AG20443 (cell line): ENCODE measurements at regions not wholly inside any gene's neighbourhood (a gene's known extent, or its start where the extent isn't known, plus 50 kb on each side); places are given as distances from the start of the nearest gene placed in this dataset.
"Not testable (repeated sequence)": the region's sequence is repeated elsewhere in the genome, so short reads cannot be mapped to it uniquely, and the experiment has no call there.

Experiments
- DNase-seq: peaks from one replicate; pipeline ENCODE4 v3.0.0; 2012; ENCODE audit warnings: low spot score, mixed read lengths

DNA sequence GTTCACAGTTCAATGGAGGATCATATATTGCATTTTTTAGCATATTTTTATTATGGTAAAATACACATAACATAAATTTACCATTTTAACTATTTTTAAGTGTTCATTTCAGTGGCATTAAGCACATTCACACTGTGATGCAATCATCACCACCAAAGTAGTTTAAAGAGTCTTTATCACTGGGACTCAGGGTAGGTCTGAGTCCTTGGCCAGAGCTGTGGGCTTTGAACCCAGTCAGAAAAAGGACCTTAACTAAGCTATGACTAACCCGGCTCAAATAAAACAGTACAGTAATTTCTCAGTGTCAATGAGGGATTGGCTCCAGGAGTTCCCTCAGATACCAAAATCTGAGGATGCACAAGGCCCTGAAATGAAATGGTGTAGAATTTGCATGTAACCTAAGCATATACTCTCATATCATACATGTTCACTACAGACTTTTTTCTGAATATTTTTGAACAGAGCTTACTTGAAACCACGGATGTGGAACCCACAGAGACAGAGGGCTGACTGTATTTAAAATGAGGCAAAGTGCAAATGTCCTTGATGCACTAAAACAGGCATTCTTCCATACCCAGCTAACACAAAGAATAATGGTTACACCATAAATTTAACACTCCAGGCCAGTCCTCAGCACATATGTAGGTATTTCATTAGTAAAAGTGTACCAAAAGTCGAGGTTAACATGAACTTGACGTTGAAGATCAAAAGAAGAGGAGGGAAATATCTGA lies 246.2 kb downstream of the LNPK start:
- no peak for DNase-seq

DNA sequence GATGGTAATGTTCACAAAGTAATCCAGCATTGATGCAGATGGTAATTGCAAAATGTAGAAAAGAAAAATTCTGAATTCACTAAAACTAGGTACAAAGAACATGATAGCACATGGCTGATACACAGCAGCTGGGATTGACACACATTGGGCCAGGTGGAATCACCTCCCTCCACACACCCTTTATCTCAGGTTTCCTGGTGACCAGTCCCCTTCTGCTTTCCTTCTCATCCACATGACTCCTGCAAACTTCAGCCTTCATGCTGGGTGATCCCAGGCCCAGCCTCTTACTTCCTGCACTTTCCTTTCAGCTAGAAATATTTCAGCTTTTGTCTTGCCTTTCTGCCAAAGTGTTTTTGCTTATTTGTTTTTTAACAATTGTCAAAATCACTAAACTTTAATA lies 246.9 kb downstream of the LNPK start:
- no peak for DNase-seq

DNA sequence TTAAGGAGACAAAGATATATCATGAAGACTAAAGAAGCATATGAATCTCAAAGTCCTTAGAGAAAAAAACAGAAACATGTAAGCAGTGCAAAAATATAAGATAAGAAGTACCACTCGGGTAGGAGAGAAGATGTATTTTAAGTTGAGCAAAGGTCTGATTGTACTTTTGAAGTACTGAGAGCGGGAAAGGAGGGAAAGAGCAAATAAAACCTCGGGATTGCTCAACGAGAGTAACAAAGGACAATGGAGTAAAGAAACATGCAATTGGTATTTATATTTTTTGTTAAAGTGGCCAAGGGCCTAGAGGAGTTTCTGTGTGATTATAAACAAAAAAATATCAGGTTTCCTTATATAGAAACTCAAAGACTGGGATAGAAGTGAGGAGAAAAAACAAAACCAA lies 251.9 kb downstream of the LNPK start:
- no peak for DNase-seq

DNA sequence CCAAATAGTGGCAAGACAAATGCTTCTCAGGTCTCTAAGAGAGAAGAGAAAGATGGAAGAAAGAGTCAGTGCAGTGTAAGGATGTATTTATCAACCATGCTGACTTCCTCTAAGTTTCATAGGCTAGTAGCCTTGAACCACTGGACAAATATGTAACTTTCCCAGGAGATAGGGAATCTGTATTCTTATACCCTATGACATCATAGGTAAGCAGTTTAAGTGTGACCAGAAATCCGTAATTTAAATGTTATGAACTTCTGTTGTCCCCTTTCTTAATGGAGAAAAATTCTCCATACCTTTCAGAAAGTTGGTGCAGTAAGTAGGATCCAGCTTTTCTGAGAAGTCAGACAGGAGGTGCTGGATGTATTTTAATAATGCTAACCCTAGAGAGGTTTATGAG lies 256.2 kb downstream of the LNPK start:
- DNase-seq, result no peak

DNA sequence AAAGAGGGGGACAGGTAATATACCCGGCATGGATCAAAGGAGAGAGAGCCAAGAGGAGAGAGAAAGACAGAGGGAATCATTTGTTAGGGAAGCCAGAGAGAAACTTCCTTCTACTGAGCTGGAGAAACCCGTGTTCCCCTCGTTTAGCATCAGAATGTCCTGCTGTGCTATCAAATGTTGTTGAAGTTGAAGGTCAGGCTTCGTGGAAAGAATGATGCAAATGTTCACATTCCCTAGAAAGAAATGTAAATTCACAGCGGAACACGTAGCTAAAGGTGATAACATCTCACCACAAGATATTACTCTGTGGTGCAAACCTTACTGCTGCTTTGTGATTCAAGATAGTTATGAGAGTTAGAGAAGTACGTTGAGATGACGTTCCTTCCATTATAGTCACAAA lies 258.1 kb downstream of the LNPK start:
- no peak for DNase-seq

DNA sequence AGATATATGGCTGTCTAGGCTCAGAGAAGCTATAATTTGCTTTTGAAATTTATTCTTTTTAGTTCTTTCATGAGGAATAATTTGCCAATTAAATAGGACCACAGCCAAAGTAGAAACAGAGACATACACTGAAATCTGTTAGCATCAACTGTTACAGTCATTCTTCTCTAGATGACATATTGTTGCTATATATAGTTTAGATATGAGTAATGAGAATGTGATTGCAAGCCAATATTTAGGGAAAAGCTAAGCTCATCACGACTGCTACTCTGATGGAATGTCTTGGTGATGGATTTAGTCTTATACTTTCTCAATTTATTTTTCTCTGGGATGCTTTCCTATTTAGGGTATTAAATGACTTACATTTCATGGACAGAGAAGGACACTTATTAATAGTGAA lies 259.1 kb downstream of the LNPK start:
- DNase-seq, result peak; percentile 9

DNA sequence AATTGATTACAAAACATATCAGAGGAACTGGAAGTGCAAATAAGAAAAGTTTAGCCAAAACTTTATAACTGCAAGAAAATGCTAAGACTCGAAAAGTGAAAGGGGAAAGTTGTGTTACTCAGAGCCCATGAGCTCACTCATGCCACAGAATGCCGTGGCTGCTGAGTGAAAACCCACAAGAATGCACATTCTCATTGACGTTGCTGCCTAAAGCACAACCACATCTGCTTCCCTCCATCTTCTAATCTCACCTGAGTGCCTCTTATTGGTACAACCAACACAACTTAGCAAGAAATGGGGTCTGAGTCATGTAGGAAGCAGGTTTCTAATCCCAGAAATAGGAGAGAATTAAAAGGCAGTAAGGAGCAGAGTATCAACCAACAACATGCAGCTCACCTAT lies 259.7 kb downstream of the LNPK start:
- peak; percentile 64 for DNase-seq

DNA sequence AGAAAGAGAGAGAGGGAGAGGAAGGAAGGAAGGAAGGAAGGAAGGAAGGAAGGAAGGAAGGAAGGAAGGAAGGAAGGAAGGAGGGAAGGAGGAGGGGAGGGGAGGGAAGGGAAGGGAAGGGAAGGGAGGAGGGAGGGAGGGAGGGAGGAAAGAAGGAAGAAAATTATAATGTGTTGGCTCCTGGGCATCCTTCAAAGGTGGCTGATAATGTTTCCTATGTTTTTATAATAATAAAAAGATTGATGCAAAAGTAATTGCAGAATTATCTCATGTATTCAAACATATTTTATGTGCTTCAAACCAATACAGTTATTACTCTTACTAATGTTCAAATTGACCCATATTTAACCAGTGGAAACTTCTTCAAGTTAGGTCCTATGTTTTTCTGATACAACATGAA lies 260.9 kb downstream of the LNPK start:
- DNase-seq, result no peak

DNA sequence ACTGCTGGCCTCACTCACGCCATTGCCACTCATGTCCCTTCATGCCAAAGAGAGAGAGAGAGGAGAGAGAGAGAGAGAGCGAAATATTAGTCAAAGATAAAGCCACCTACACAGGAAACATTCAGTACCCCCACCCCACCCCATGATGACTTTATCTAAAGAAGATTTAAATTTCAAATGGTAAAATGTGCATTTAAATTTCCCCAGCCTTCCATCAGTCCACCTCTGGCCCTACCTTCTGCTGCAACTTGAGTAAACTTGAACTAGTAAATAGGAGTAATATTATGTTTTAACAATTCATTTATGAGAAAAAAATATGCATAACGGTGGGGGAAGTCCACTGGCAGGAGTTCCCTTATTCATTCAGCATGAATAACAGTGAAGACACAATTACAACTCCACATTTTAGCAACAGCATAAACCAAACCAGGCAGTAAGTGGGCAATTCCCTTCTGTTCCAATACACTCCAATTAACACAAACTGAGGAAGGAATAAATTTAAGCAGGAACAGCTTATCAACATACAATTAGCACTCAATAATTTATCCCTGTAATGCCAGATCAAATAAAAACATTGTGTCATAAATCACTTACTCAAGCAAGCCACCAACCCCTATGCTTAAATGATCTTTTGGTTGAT lies 264.2 kb downstream of the LNPK start:
- no peak for DNase-seq

DNA sequence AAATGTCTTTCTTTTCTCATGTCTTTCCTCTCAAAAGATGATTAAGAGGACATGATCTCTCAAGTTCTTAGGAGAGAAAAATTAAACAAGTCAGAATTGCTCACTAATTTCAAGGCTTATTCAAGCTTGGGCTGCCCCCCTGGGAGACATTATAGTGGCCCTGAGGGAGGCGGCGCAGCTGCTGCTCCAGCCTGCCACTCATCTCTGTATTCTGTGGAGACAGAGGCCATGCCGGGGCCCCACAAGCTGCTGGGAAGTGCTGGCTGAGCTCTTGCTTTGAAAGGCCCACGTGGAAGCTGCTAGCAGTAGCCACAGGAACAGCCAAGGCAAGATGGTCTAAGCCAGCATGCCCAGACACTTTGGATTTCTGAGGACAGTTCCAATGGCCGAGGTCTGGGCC lies 267.4 kb downstream of the LNPK start:
- no peak for DNase-seq

DNA sequence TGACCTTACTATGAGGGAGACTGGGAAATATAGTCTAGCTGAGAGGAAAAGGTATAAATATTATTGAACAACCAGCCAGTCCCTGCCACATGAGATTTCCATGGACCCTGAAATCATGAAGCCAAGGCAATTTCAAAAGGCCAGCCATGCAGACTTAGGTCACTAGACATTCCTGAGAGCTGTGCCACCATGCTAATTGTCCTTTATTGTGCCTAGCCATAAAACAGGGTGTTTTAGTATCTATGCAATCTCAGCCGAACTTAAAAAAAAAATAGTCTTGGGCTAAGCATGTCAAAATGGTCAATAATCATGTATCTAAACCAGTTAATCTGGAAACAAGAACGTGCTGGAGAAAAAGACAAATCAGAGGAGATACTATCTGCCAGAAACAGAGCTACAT lies 269.5 kb downstream of the LNPK start:
- no peak for DNase-seq

DNA sequence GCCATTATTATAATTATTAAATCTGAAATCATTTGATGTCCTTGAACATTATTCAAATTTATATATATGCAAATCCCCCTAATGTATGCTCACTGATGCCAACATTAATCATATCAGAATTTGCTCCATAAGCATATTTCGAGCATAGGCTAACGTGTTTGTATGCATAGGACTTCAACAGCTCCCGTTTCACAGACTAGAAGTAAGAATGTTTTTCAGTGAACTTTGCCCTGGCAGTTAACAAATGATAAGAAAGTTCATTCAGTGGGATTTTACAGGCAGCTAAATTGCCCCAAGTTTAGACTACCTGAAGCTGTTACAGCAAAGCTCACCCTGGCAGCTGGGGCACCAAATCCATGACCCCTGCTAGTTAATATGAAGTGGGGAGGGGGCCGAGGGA lies 272.0 kb downstream of the LNPK start:
- no peak for DNase-seq

DNA sequence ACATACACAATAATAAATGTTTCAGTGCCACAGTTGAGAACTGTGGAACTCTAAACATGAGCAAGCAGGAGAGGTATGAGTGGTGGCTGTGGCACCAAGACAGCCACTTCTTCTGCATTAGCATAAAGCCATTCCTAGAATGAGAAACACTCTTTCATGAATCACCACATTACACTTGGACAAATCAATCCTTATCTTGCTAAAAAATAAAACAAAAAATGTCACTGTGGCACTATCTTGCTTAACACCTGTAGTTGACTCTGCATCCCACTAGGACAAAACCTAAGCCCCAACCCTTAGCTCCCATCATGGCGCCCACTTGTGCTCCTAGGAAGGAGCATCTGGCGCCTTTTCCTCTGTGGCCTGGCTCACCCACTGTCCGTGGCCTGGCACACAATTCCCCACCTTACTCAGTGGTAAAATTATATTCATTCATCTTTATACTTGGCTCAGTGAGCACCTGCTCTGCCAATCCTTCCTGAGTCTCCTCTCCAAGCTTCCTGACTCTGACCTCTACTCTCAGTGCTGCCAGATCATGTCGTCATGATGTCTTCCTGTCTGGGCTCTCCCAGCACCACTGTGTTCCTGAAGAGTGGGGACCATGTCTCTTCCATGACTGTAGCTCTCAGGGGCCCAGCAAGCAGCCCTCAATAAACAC lies 272.9 kb downstream of the LNPK start:
- DNase-seq, result no peak

DNA sequence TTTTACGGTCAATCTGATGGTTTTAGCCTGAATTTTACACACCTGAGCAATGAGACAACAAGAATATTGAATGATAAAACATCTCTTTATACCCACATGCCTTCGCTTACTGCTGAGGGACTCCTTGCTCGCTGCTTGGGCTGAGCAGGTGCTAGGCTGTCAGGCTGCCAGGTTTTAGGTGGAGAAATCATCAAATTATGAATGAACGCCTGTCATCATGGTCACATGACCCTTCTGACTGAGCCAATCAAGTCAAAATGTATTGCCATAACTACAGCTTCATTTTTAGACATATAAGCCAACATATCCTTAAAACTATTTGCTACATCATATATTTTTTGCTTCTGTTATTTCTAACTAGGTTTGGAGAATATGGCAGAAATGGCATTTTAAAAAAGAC lies 274.0 kb downstream of the LNPK start:
- no peak for DNase-seq

DNA sequence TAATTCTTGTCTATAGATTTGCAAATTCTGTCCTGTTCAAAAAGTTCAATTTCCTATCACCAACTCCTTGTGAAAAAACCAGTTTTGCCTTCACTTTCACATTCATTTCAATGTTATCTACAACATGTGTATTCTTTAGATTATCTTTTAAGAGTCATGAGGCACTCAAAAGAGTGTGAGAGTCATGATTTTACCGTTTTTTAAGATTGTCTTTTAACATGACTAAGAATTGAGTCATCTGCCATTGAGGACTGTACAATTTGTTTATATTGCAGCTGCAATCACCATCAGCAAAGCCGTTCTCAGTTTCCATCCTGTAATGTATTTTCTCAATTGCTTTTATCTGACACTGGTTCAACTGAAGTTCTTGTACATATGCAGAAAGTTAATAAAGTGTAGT lies 275.8 kb downstream of the LNPK start:
- DNase-seq, result no peak

DNA sequence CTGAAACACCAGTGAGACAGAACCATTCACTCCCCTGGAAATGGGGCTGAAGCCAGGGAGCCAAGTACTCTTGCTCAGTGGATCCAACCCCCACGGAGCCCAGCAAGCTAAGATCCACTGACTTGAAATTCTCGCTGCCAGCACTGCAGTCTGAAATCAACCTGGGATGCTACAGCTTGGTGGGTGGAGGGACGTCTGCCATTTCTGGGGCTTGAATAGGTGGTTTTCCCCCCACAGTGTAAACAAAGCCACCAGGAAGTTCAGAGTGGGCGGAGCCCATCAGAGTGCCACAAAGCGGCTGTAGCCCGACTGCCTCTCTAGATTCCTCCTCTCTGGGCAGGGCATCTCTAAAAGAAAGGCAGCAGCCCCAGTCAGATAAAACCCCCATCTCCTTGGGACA lies 292.8 kb downstream of the LNPK start:
- no peak for DNase-seq

DNA sequence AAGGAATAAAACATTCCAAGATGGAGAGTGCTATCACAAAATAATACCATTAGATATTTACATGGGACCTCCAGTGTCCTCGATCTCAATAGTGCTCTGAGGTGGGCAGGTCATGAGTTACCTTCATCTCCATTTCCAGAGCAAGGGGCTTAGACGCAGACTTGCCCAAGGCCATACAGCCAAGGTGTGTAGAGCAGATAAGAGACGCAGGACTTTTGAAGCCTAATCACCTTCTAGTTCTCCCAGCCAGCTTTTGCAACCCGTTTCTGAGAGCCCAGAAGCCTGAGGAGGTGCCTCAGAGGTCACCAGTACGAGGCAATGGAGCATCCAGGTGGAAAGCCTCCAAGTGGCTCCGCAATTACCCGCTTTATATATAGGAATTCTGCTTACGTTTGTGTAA lies 294.7 kb downstream of the LNPK start:
- DNase-seq, result no peak

DNA sequence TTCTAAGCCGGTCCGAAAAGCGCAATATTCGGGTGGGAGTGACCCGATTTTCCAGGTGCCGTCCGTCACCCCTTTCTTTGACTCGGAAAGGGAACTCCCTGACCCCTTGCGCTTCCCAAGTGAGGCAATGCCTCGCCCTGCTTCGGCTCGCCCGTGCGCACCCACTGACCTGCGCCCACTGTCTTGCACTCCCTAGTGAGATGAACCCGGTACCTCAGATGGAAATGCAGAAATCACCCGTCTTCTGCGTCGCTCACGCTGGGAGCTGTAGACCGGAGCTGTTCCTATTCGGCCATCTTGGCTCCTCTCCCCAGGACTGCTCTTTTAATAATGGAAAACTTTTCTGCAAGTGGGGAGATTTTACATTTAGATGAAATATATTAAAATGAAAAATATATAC lies 297.5 kb downstream of the LNPK start:
- not testable (repeated sequence) for DNase-seq

DNA sequence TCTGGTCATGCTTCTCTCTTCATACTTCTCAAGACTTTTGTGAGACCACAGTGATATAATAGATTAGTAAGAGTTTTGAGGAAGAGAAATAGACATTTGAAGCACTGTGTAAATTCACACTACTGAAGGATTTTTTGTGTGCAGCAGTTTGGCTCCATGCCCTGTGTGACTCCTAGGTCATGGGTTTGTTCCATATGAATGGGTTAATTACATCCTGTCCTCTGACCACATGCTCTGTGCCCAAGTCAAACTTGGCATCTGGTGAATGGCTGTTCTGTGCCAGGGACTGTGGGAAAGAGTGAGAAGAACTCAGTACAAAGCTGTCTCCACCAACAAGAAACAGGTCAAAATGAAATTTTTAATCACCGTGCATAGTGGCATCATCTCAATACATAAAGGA lies 304.0 kb downstream of the LNPK start:
- DNase-seq, result no peak

DNA sequence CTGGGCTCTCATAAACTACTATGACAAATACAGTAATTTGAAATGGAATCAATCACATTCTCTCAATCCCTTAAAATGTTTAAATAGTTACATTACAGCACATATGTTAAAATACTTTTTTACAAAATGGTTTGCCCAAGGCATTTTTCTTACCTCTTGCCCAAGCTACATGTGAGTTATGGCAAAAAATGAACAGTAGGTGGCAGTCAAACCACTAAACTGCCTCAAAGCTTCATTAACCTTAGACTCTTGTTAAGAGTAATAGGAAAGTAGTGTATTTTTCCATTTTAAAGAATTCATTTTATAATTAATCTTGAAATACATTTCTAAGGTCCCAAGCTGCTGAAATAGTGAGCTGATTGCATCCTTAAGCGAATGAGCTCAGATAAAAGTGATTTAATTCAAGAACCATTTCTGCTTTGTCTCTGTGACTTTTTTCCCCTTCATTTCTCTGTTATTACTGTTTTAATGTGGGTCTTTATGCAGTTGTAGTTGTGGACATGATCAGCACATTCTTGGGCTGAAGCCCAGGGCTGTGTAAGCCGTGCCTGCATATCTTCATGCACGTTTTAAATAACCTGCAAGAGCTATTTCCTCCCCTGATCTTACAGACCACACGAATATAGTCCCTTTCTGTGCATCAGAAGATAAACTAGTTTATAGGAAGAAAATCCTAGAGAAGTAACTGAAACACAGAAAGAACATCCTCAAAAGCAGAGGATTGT lies 311.8 kb downstream of the LNPK start:
- peak; percentile 42 for DNase-seq

DNA sequence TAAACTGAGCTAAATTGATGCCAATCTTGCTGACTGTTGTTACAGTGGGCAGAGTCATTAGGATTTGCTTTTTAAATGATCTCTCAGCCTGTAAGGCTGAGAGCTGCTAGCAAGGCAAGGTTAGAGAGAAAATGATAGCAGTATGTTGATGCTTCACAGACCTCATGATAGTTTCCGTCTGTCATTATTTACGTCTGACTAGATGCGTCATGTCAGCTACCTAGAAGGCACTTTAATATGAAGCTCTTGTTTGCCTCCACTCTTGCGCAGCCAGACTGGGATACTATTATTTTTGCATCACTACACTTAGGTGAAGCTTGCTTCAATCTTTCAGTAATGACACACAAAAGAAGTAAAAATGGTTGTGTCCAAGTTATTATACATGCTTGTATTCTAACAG lies 313.8 kb downstream of the LNPK start:
- no peak for DNase-seq

DNA sequence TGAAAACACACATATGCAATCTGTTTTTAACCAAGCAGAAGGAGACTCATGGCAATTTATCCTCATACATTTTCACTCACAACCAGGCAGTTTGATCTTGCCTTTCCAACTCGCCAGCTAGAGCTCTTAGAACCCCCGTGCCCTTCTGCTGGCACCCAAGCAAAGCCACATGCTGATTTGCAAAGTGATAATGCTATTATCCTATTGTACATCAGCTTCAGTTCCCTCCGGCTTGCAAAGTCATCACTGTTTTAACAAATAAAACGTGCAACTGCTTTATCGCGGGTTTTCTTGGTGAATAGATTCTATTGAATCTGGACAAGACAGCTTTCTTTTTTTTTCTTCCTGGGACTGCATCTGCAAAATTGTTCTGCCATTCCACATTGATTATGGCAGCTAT lies 314.6 kb downstream of the LNPK start:
- DNase-seq, result no peak

DNA sequence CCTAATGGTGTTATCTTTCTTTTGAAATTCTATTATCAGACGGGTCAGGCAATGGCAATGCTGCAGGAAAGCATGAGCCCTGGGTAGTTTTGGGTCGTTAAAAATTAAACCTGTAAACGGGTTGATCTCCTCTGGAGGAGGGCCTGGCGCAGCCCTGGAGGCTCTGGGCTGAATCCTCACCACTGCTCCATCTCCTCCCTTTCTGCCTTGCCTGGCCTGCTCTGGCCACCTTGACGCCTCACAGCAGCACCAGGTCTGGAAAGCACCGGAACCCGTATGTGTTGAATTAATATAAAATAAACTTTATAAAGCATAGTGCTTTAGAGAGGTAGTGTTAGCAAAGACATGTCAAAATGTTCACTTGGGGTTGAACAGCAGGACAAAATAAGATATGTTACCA lies 316.1 kb downstream of the LNPK start:
- no peak for DNase-seq
